GM18519 (cell line): ENCODE measurements at regions not wholly inside any gene's neighbourhood (a gene's known extent, or its start where the extent isn't known, plus 50 kb on each side); places are given as distances from the start of the nearest gene placed in this dataset.

Experiments
- ATAC-seq: cut with Tn5 transposase; IDR thresholded peaks from one replicate; pipeline ENCODE4 v1.9.1; 2021; ENCODE audit warnings: mild to moderate bottlenecking, moderate library complexity; ENCODE audit not compliant: unreplicated experiment, low FRiP score

DNA sequence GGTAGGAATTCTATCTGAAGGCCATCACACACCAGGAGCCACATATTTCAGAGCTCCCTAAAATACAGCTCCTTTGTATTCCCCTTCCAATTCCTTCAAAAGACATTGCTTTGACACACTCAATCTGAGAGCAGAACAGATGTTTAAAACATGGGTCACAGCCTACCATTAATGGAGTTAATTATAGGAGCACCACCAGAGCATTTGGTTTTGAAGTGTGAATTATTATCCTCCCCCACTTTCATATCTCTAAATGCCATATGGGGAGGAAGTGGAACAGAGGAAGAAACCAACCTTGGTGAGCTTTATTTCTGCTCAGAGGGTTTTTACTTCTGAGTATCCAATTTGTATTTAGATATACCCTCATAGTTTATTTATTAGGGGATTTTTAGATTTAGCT, 50.7 kb upstream of the TNFRSF21 start:
- ATAC-seq: peak; percentile 40

DNA sequence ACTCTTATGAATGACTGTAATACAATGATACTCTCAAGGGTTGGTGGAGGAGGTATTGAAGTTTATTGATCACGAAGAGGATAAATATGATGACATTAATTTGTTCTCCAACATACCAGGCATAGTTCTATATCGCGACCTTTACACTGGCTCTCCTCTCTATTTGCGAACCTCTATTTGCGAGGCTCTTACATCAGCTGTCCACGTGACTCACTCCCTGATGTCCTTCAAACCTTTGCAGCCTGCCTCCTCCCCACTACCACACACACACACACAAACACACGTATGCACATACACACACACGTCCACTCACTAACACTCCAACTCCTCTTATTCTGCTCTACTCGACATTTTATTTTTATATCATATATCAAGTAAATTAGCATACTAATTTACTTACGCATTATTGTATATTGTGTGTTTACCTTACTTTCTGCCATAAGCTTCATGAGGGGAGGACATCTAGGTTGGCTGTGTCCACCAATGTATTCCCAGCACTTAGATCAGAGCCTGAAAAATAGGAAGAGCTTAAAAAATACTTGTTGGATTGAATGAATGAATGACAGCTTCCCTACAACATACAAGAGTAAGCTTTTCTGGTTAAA, 53.3 kb upstream of the TNFRSF21 start:
- ATAC-seq: no peak

DNA sequence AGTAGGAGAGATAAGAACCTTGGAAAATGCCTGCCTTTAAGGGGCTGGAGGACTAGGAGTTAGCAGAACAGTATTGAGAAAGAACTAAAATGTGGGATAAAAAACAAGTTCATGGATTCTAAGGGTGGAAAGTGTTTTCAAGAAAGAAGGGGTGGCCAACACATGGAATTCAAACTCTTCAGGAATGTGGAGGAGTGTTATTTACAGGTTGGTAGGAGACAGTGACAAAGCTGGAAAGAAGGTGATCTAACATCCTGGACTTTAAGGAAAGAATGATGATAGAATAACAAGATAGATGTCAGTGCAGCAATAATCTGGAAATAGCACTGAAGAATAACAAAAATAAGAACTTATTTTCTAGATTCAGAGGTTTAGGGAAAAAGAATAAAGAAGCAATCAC, 54.0 kb upstream of the TNFRSF21 start:
- ATAC-seq: no peak

DNA sequence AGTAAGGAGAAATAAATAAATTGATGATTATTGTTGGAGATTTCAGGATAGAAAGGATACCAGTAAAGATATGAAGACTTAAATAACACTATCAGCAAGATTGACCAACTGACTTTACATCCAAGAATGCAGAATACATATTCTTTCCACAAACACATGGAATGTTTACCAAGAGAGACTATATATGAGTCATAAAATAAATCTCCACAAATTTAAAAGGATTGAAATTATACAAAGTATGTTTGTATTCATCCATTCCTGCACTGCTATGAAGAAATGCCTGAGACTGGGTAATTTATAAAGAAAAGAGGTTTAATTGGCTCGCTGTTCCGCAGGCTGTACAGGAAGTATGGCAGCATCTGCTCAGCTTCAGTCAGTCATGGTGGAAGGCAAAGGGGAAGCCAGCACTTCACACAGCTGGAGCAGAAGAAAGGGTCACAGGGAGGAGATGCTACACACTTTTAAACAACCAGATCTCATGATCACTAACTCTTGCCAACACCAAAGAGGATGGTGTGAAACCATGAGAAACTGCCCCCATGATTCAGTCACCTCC, 56.7 kb upstream of the TNFRSF21 start:
- no peak for ATAC-seq

DNA sequence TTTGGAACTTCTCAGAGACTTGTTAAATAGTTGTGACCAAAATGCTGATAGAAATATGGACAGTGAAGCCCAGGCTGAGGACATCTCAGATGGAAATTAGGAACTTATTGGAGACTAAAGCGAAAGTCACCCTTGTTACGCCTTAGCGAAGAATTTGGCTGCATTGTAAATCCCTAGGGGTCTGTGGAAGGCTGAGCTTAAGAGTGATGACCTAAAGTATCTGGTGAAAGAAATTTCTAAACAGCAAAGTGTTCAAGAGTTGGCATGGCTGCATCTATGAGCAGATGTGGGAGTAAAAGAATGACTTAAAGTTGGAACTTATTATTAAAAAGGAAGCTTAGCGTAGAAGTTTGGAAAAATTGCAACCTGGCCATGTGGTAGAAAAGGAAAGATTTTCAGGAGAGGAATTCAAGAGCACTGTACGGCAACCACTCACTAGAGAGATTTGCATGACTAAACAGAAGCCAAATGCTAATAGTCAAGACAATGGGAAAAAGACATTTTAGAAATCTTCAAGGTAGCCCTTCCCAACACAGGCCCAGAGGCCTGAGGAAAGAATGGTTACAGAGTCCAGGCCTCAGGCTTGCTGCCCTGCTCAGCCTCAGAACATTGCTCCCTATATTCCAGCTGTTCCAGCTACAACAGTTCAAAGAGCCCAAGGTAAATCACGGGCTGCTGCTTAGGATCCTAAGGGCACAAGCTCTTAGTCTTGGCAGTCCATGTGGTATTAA, 61.6 kb upstream of the TNFRSF21 start:
- no peak for ATAC-seq

DNA sequence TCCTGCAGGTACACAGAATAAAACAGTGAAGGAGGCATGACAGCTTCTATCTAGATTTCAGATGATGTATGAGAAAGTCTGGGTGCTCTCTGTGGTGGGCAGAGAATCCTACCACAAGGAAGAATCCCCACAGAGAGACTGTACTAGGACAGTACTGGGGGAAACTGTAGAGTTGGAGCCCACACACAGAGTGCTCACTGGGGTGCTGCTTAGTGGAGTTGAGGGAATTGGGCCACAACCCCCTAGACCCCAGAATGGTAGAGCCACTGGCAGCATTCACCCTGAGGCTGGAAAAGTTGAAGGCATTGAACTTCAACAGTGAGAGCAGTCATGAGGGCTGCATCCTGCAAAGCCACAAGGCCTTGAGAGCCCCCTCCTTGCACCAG, 62.2 kb upstream of the TNFRSF21 start:
- no peak for ATAC-seq

DNA sequence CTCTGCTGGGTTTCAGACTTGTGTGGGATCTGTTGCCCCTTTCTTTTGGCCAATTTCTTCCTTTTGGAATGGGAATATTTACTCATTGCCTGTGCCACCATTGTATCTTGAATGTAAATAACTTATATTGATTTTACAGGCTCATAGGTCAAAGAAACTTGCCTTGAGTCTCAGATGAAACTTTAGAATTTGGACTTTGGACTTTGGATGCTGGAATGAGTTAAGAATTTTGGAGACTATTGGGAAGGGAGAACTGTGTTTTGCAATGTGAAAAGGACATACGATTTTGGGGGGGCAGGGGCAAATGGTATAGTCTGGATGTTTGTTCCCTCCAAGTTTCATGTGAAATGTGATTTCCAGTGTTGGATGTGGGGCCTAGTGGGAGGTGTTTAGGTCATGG, 62.6 kb upstream of the TNFRSF21 start:
- no peak for ATAC-seq

DNA sequence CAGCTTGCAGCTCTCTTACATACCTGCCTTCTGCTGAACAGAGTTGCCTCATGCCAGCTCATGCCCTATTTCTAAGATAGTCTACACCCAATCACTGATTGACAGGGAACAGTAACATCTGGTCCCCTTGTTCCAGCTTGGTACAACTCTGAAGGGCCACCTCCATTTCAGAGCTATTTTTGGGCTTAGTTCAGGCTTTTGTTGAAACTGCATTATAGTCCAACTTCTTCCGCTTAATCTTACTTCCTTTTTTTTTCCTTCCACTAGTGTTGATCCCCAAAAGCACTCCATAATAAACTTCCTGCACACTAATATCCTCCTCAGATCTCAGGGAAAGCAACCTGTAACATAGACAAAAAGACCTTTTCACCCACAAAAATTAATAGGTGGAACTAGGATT, 65.7 kb upstream of the TNFRSF21 start:
- no peak for ATAC-seq

DNA sequence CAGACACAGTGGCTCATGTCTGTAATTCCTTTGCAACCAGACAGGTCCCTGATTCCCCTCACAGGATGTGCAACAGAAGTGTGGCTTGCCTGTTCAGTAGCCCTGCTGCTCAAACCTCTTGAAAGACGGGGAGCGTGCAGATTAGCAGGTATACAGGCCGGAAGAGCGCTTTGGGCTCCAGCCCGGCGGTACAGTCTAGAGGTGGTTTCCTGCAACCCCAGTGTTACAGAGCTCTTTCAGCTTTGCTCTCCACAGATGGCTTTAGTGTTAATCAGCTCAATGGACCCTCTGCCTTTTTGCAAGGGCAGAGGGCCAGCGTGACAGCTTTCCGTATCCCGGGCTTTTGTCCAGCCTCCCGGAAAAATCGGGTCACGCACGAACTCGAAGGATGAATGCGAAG, 67.2 kb upstream of the TNFRSF21 start:
- no peak for ATAC-seq

DNA sequence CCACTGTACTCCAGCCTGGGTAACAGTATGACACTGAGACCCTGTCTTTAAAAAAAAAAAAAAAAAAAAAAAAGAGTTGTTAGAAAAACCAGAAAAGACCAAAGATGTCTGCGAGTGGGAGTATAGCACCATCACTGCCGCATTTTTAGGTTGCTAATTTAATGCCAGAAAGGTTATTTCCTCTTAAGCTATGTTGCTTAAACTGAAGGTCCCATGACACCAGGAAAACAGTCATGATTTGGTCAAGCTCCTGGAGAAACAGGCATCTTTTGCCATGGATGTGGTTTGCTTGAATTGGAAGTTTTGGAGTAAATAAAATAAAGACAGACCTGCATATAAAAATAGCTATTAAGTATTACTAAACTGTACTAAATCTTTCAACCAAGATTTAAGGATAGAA, 68.3 kb upstream of the TNFRSF21 start:
- no peak for ATAC-seq

DNA sequence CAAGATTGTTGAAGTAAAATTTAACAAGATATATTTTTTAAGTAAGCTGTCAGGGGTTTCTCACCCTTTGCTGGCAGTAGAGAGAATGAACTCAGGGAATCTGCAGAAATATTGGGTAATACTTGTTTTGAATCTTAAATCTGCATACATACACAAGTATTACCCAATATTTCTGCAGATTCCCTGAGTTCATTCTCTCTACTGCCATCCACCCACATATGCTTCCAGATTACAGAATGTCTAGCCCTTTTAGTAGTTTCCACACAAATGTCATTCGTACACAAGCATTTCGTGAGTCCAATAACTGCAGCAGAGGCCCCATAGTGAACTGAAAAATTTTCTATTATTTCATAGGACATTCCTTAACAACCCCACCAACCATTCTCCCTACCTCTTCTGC, 69.6 kb upstream of the TNFRSF21 start:
- no peak for ATAC-seq

DNA sequence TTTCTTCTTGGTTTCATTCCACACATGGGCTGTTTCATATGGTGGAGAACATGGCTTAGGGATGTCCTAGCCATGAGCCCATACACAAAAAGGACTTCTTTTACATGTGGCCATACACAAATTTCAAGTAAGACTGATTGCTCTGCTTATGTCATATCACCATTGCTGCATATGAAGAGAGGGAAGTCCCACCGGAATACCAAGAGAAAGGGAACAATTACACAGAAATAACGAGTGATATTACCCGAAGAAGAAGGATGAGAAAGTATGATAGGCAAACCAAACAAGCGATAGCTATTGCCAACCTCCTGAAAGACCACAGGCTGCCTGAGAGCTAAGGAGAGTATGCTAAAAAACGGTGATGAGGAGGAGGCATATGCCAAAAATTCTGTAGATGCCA, 70.5 kb upstream of the TNFRSF21 start:
- ATAC-seq: no peak

DNA sequence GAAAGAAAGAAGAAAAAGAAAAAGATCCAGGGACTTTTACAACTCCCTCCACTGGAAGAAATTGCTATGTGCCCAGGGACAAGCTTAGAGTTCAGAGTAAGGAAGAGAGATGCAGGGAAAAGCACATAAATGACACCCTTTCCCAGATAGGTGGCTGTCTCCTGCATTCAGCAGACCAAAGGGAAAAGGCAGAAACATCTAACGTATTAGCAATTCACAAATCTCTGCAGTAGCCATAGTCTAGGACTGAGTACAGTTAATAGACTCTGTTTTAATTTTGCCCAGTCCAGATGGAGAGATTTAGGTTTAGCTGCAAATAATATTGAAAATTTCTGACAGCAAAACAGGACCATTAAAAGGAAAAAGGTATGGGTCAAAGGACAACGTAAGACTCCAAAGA, 71.3 kb upstream of the TNFRSF21 start:
- no peak for ATAC-seq

DNA sequence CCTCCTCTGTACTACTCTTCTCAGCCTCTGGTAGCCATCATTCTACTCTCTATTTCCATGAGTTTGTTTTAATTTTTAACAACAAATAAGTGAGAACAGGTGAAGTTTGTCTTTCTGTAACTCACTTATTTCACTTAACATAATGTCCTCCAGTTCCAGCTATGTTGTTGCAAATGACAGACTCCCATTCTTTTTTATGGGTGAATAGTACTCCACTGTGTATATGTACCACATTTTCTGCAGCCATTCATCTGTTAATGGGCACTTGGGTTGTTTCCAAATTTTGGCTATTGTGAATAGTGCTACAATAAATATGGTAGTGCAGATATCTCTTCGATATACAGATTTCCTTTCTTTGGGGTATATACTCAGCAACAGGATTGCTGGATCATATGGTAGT, 73.7 kb upstream of the TNFRSF21 start:
- no peak for ATAC-seq

DNA sequence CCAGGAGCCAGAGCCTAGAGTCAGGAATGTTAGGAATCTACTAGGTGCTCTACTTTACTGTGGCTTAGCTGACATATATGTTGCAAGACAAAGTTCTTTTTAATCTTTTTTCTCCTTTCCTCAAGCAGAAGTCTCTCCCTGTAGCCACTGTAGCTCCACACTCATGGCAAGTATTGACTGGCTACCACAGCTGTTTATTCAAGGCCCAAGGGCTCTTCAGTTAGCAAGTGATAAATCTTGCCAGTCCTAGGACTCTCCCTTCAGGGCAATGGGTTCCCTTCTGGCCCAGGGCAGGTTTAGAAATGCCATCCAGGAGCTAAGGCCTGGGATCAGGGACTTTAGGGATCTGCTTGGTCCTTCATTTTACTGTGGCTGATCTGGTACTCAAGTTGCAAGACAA, 82.0 kb upstream of the TNFRSF21 start:
- no peak for ATAC-seq

DNA sequence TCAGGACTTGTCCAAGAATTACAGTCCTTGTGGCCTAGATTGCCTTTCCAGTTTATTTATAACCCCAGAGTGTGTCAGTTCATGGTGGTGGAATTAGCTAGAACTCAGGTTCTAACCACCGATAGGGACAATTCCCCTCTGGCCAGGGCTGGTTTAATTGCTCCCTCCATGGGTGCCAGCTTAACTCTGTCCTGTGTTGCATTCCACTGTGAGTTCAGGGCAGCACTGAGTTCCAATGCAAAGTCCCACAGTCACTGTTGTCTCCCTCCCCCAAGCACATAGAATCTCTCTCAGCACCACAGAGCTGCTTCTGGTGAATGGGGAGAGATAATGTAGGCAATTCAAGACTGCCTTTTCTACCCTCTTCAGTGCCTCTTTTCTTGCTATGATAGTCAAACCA, 82.5 kb upstream of the TNFRSF21 start:
- ATAC-seq: no peak

DNA sequence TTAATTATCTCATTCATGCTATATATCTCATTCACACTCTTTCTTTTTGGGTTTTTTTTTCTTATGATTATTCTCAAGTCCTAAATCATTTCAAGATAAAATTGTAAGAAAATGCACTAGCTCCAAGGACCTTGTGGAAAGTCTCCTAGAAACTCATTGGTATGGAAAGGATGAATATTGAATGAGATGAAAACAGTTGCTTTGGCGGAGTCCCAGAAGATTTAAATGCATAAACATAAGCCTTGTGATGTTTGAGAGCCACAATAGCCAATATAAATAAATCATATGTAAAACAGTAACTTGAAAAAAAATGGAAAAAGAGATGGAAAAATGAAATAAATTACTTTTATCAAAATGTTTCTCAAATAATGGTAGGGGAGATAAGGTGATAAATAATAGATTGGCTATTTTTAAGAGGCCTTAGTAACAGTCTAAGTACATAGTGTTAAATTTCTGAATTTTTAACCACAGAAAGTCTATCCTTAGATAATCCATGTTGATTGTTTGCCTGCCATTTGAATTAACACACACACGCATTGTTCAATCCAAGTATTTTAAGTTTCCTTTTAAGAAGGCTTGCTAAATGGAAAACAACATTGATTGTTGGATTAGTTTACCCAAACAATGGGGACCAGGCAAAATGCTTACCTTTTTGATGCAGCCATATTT, 81.1 kb upstream of the CD2AP start:
- ATAC-seq: no peak

DNA sequence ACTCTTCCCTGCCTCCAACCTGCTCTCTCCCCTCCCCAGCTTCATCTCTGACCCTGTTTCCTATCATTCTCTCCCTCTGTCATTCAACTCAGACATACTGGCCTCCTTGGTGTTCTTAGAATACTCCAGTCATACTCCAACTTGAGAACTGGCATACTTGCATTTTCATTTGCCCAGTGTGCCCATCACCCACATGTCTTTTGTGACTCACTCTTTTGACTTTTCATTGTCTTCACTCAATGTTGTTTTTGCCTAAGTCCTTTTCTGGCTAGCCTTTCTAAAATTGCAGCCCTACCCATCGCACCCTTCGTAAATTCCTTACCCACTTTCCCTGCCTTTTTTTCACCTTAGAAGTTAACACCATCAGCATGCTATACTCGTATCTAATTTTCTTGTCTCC, 77.0 kb upstream of the CD2AP start:
- no peak for ATAC-seq

DNA sequence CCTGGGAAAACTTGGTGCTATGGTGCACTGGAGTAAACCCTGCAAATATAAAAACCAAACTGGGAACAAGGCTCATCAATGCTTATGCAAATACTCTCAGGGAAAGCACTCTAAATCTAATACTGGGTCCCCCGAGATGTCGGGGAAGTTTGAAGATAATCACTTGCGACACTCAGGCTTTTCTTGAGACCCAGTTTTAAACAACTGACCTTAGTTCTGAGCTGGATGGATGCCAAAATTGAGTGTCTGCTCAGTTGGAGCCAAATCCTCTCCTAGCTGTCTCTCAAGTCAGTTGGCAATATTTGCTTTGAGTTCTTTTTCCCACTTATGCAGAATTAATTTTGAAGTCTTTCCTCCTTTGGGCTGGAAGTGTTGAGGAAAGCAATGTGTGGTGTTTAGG, 75.5 kb upstream of the CD2AP start:
- ATAC-seq: no peak

DNA sequence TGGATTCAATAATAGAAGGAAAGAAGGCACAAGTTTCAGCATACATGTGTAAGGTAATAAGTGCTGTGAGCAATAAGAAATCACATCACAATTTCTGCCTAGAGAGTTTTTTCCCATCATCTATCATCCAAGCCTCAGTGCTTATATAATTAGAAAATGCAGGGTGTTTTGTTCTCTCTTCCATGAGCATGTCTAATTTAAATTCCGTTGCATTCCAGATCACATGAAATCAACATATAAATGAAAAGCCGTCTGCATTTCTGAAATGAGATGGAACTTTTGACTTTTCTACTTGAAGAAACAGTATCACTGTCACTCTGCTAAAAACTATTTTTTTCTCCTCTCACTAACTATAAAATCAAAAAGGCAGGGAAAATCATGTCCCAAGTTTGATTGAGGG, 74.5 kb upstream of the CD2AP start:
- ATAC-seq: no peak

DNA sequence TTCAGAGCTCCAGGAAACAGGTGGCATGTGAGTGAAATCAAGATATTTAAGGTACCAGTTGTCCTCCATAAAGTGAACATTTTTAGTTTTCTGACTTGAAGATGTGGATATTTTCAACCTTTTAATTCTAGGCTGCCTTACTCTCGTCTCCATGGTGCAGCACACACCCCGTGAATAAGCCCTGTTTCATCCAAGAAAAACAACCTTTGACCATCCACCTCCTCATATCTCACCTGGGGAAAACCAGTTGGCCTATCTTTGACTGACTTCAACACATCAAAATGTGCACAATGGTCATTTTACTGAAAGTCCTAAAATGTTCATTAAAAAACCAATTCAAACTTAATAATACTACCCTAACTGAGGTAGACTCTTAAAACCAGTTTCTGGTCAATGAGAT, 73.8 kb upstream of the CD2AP start:
- ATAC-seq: no peak

DNA sequence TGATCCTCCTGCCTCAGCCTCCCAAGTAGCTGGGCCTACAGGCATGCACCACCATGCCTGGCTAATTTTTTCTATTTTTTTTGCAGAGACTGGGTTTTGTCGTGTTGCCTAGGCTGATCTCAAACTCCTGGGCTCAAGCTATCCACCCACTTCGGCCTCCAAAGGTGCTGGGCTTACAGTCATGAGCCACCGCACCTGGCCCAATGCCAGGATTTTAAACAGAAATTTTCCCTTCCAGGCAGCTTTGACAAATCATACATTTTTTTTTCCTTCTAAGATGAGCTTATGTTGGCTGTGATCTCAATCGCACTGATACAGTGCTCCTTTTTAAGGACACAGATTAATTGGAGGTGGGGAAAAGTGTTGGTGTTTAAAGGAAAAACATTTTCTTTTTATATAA, 73.2 kb upstream of the CD2AP start:
- no peak for ATAC-seq
